GM12873 (cell line): ENCODE measurements at regions not wholly inside any gene's neighbourhood (a gene's known extent, or its start where the extent isn't known, plus 50 kb on each side); places are given as distances from the start of the nearest gene placed in this dataset.

Source experiments
- TF ChIP-seq, protein P1 (sequence below): IDR thresholded peaks from 2 replicates; pipeline ENCODE4 v1.5.1; 2012; ENCODE audit warnings: low read depth, mild to moderate bottlenecking, moderate library complexity, low read length, control low read depth; ENCODE audit not compliant: insufficient read depth; ENCODE audit errors: missing control alignments

DNA sequence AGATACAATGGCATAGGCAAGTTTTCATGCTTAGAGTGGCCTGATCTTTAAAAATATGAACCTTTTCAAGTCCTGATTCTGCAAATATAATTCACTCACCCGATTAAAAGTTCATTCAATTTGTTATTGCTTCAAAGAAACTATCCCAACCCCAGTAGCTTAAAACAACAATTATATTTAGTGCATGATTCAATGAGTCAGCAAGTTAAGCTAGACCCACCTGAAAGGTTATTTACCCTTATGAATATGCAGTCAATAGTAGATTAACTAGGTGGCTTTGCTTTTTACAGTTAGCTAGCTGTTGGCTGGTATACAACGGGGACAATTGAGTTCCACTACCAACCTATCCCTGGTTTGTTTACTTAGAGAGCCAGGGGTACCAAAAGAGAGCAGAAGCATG is 95.6 kb upstream of the ANKEF1 start:
- TF ChIP-seq, protein P1, sequence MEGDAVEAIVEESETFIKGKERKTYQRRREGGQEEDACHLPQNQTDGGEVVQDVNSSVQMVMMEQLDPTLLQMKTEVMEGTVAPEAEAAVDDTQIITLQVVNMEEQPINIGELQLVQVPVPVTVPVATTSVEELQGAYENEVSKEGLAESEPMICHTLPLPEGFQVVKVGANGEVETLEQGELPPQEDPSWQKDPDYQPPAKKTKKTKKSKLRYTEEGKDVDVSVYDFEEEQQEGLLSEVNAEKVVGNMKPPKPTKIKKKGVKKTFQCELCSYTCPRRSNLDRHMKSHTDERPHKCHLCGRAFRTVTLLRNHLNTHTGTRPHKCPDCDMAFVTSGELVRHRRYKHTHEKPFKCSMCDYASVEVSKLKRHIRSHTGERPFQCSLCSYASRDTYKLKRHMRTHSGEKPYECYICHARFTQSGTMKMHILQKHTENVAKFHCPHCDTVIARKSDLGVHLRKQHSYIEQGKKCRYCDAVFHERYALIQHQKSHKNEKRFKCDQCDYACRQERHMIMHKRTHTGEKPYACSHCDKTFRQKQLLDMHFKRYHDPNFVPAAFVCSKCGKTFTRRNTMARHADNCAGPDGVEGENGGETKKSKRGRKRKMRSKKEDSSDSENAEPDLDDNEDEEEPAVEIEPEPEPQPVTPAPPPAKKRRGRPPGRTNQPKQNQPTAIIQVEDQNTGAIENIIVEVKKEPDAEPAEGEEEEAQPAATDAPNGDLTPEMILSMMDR = no peak

DNA sequence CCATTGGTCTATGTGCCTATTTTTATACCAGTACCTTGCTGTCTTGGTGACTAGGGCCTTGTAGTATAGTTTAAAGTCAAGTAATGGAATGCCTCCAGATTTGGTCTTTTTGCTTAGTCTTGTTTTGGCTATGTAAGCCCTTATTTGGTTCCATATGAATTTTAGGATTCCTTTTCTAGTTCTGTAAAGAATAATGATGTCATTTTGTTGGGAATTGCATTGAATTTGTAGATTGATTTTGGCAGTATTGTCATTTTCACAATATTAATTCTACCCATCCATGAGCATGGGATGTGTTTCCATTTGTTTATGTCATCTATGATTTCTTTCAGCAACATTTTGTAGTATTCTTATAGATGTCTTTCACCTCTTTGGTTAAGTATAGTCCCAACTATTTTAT is 96.4 kb upstream of the PAK5 start:
- TF ChIP-seq, protein P1 = no peak

DNA sequence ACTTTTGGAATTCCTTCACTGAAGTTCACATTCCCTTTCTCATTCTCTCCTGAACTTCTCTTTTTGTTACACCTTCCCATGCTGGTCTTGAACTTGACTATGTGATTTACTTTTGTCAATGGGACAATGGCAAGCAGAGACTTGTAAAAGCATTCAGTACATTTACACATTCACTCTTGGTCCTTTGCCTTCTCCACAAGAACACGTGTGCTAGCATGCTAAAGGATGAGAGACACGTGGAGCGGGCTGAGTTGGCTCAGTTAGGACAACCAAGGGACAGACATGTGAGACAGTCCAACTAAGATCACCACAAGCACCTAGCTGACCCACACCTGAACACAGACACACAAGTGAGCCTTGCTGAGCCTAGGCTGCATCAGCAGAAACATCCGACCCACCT is 91.3 kb upstream of the PAK5 start:
- TF ChIP-seq, protein P1 = no peak

DNA sequence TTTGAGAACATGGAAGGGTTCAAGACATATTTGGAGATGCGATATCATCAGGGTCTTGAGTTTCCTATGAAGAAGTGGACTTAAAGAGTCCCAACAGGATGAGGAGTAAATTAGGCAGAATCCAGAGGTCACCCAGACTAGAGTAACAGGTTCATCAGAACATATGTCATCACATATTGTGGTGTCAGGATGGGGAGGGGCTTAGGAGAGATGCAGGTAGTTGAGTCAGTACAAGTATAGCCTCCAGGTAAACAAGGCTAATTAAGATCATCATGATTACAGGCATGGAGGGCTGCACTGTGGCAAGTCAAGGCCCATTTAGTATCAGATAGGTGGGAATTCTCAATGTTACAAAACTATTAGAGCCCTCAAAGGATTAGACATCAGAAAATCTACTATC is 90.1 kb upstream of the PAK5 start:
- TF ChIP-seq, protein P1 = no peak

DNA sequence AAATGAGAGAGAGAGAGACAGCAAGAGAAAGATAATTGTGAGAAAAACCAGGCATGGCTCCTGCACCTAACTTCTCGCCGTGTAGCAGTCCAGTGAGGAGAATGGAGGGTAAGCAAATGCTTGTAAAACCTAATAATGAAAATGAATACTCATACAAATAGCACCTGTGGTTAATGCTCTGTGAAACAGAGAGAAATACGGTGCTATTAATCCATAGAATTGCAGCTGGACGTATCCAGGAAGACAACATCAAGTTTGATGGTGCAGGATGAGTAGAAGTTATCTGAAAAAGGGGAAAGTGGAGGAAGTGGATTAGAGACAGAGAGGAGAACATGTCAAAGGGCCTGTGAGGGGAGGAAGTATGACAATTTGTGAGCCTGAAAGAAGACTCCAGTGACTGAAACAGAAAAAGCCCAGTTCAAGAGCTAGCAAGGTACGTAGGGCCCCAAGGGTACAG is 89.4 kb upstream of the PAK5 start:
- TF ChIP-seq, protein P1 = no peak

DNA sequence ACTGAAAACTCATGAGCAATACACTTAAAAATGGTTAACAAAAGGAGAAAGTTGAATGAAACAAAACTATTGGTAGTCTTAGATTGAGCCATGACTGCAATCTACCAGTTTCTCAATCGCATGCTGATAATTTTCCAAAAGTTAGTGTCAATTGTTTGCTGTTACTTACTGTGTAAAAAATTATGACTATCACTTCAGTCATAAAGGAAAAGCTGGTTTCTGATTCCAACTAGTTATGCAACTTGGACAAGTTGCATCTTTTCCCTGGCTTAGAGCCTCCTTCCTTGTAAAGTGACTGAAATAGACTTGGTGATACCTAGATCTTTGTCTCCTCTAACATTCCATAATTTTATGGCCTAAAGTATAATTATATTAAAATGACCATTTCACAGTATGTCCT is 88.3 kb upstream of the PAK5 start:
- TF ChIP-seq, protein P1 = no peak

DNA sequence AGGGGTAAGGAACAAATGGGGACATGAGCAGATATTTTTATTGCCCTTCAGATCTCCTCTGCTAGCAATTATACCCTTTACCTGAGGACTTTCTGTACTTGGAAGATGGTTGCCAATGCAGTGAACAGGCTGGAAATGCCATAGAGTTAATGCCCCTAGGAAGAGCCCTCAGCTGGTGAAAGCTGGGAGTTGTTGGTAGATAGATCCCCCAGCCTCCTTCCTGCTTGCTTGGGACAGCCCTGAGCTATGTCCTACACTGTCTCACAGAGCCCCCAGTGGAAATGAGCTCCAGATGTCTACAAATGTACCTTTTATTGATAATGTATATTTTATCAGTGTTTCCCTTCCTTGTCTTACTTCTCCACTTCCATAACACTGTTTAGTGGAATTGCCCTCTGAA is 87.6 kb upstream of the PAK5 start:
- TF ChIP-seq, protein P1 = no peak
